Heart left ventricle (tissue), 13 donors: ENCODE measurements at regions not wholly inside any gene's neighbourhood (a gene's known extent, or its start where the extent isn't known, plus 50 kb on each side); places are given as distances from the start of the nearest gene placed in this dataset.

Experiments
- CTCF ChIP-seq, 12 donors: fragments of 200-600 bp; sonication (generic) in 4 of 12; IDR thresholded peaks; one replicate each; pipeline versions ENCODE4 v1.5.0 to v1.8.0; 2018 to 2022; ENCODE audit warnings: antibody characterized with exemption in 12 of 12, mild to moderate bottlenecking in 5 of 12
- POLR2A ChIP-seq, 2 donors: fragments of 450-650 bp; IDR thresholded peaks; one replicate each; pipeline ENCODE4 v1.6.1; 2017; ENCODE audit warnings: antibody characterized with exemption in 2 of 2, mild to moderate bottlenecking in 2 of 2, moderate library complexity in 2 of 2
- donor health status: ischemic (EF 13 %, LVEDD 7.1; RV severe dilation, severe dysfunction).
- donor health status: DM: no; HTN: yes; CAD: no.
- donor health status: DM: no; HTN: no; CAD: no.
- donor health status: ischemic (EF 25% LVEDD 6.9; RV normal size, moderate dysfunction).
- donor health status: ischemic (EF 25% LVEDD 5.7; RV mildly dilated, moderate dysfunction).
- donor health status: ischemic (EF 35%, LVEDD 5.7; RV mildly dilated, moderate dysfunction).
- donor health status: nonischemic (EF 11% LVEDD 7.7; RV severe dilation, severe dysfunction).
- donor health status: DM: yes; HTN: yes; CAD: no.
- donor health status: PGD.
- donor health status: ischemic (EF 29% LVEDD 5.4; RV normal size, mild dysfunction).
- donor health status: nonischemic (EF 23%, LVEDD 6.1; RV moderate dilation, normal function).

GRCh38 chr6:3557336-3557735, 100.5 kb upstream of the SLC22A23 start:
- TF ChIP-seq POLR2A (IDR thresholded peaks at IDR 0.05) (no peak), CTCF (IDR thresholded peaks at IDR 0.05) (no peak)
